ENCODE measurements at regions not wholly inside any gene's neighbourhood (a gene's known extent, or its start where the extent isn't known, plus 50 kb on each side); places are given as distances from the start of the nearest gene placed in this dataset.
A peak's percentile ranks its signal among the peaks of the same experiment; 100 is the strongest.
"Not testable (repeated sequence)": the region's sequence is repeated elsewhere in the genome, so short reads cannot be mapped to it uniquely, and the experiment has no call there.

- Mint-ChIP-seq H3K27ac (no peak overlapping the region), H3K27me3 (peaks cover 21 to 36% (median 30%) of the 10 kb centered on the region in 3 donors), H3K4me1 (peaks cover 13 to 36% (median 16%) of the 10 kb centered on the region in 3 donors), H3K9me3 (peaks cover 0 to 4% (median 0%) of the 10 kb centered on the region in 7 donors), H3K4me3 (no peak overlapping the region), H3K36me3 (no peaks in the 10 kb centered on the region)
- no peak for DNase-seq
- no peak for ATAC-seq (ENCODE audit: low read depth in 2 of 2)
These were observed 50.5 kb upstream of the PARP4 start for GRCh38 chr13:24563087-24563486.

GRCh38 chr13:24563971-24564370, 51.4 kb upstream of the PARP4 start:
- H3K27ac Mint-ChIP-seq; ATAC-seq (ENCODE audit: low read depth in 2 of 2); H3K9me3 Mint-ChIP-seq; H3K36me3 Mint-ChIP-seq; DNase-seq: not testable (repeated sequence)
- Mint-ChIP-seq H3K4me3 (peak overlapping the region in 1 of 8 donors; percentile 42), H3K4me1 (peaks cover 13 to 33% (median 16%) of the 10 kb centered on the region in 3 donors), H3K27me3 (peaks cover 12 to 28% (median 21%) of the 10 kb centered on the region in 3 donors)

- DNase-seq: peak; percentile 33
- H3K4me1 Mint-ChIP-seq: peaks cover 13 to 29% (median 16%) of the 10 kb centered on the region in 3 donors
- no peaks in the 10 kb centered on the region for H3K36me3 Mint-ChIP-seq
- peaks cover 3 to 19% (median 12%) of the 10 kb centered on the region in 3 donors for H3K27me3 Mint-ChIP-seq
- H3K4me3 Mint-ChIP-seq: peak overlapping the region in 5 of 8 donors; percentile 21 to 62 (median 49)
- ATAC-seq (ENCODE audit: low read depth in 2 of 2): peak; percentile 95 to 98
- H3K27ac Mint-ChIP-seq: peak overlapping the region in 5 of 6 donors; percentile 31 to 80 (median 50)
- peaks cover 0 to 4% (median 0%) of the 10 kb centered on the region in 7 donors for H3K9me3 Mint-ChIP-seq
These were observed 52.3 kb upstream of the PARP4 start for GRCh38 chr13:24564881-24565280.

- Mint-ChIP-seq H3K4me1 (peaks cover 13 to 27% (median 16%) of the 10 kb centered on the region in 3 donors), H3K27me3 (peaks cover 0 to 12% (median 6%) of the 10 kb centered on the region in 3 donors)
- not testable (repeated sequence) for H3K4me3 Mint-ChIP-seq; H3K9me3 Mint-ChIP-seq; H3K36me3 Mint-ChIP-seq; H3K27ac Mint-ChIP-seq; DNase-seq; ATAC-seq (ENCODE audit: low read depth in 2 of 2)
These were observed 55.0 kb upstream of the PARP4 start for GRCh38 chr13:24567593-24567992.

GRCh38 chr13:24574847-24575246, 62.3 kb upstream of the PARP4 start:
- Mint-ChIP-seq H3K4me3 (peak overlapping the region in 1 of 8 donors; percentile 67), H3K27me3 (peaks cover 9 to 21% (median 18%) of the 10 kb centered on the region in 3 donors), H3K4me1 (no peaks in the 10 kb centered on the region), H3K27ac (no peak overlapping the region), H3K36me3 (peaks cover 11 to 17% of the 10 kb centered on the region in 2 donors), H3K9me3 (peaks cover 5 to 38% (median 19%) of the 10 kb centered on the region in 7 donors)
- DNase-seq: no peak
- no peak for ATAC-seq (ENCODE audit: low read depth in 2 of 2)

- H3K4me1 Mint-ChIP-seq; H3K4me3 Mint-ChIP-seq; H3K27ac Mint-ChIP-seq; DNase-seq; ATAC-seq (ENCODE audit: low read depth in 2 of 2): not testable (repeated sequence)
- peaks cover 5 to 31% (median 14%) of the 10 kb centered on the region in 7 donors for H3K9me3 Mint-ChIP-seq
- peaks cover 11 to 17% of the 10 kb centered on the region in 2 donors for H3K36me3 Mint-ChIP-seq
- peaks cover 10 to 26% (median 18%) of the 10 kb centered on the region in 3 donors for H3K27me3 Mint-ChIP-seq
These were observed 67.7 kb upstream of the PARP4 start for GRCh38 chr13:24580315-24580714.

GRCh38 chr13:24581578-24581977, 69.0 kb upstream of the PARP4 start:
- H3K4me1 Mint-ChIP-seq; H3K27ac Mint-ChIP-seq; ATAC-seq (ENCODE audit: low read depth in 2 of 2); H3K36me3 Mint-ChIP-seq; DNase-seq; H3K4me3 Mint-ChIP-seq: not testable (repeated sequence)
- Mint-ChIP-seq H3K9me3 (peaks cover 0 to 18% (median 3%) of the 10 kb centered on the region in 7 donors), H3K27me3 (peaks cover 10 to 18% (median 10%) of the 10 kb centered on the region in 3 donors)

GRCh38 chr13:24591697-24592096, 79.1 kb upstream of the PARP4 start:
- DNase-seq; ATAC-seq (ENCODE audit: low read depth in 2 of 2); H3K36me3 Mint-ChIP-seq; H3K27ac Mint-ChIP-seq; H3K4me1 Mint-ChIP-seq; H3K9me3 Mint-ChIP-seq; H3K4me3 Mint-ChIP-seq: not testable (repeated sequence)
- peaks cover 8 to 23% (median 9%) of the 10 kb centered on the region in 3 donors for H3K27me3 Mint-ChIP-seq

GRCh38 chr13:24597906-24598670, 82.1 kb upstream of the ATP12A start:
- DNase-seq: not testable (repeated sequence)

GRCh38 chr13:24599019-24599791, 81.0 kb upstream of the ATP12A start:
- H3K4me3 Mint-ChIP-seq: peak overlapping the region in 7 of 8 donors; percentile 13 to 85 (median 46)
- not testable (repeated sequence) for H3K27me3 Mint-ChIP-seq; ATAC-seq (ENCODE audit: low read depth in 2 of 2); DNase-seq
- H3K9me3 Mint-ChIP-seq: peaks cover 0 to 22% (median 14%) of the 10 kb centered on the region in 7 donors
- H3K36me3 Mint-ChIP-seq: peaks cover 1 to 12% of the 10 kb centered on the region in 2 donors
- peaks cover 17 to 49% (median 21%) of the 10 kb centered on the region in 3 donors for H3K4me1 Mint-ChIP-seq
- peak overlapping the region; percentile 1 to 78 (median 40) for H3K27ac Mint-ChIP-seq

More at GRCh38 chr13:24597906-24598670, 82.1 kb upstream of the ATP12A start:
- not testable (repeated sequence) for H3K27me3 Mint-ChIP-seq, H3K36me3 Mint-ChIP-seq
- Mint-ChIP-seq H3K4me3 (peak overlapping the region in 4 of 8 donors; percentile 47 to 78 (median 66)), H3K27ac (peak overlapping the region in 2 of 6 donors; percentile 15 to 79), H3K4me1 (peaks cover 17 to 49% (median 21%) of the 10 kb centered on the region in 3 donors), H3K9me3 (peaks cover 0 to 11% (median 6%) of the 10 kb centered on the region in 7 donors)
- ATAC-seq (ENCODE audit: low read depth in 2 of 2): peak; percentile 35 to 65

- Mint-ChIP-seq H3K4me3 (no peak overlapping the region), H3K9me3 (peaks cover 4 to 33% (median 20%) of the 10 kb centered on the region in 7 donors), H3K27ac (no peak overlapping the region), H3K27me3 (no peaks in the 10 kb centered on the region), H3K4me1 (peaks cover 0 to 15% (median 0%) of the 10 kb centered on the region in 3 donors), H3K36me3 (peaks cover 18 to 20% of the 10 kb centered on the region in 2 donors)
- no peak for DNase-seq
- ATAC-seq (ENCODE audit: low read depth in 2 of 2): no peak
These were observed 74.3 kb upstream of the ATP12A start for GRCh38 chr13:24605923-24606372.

GRCh38 chr13:24606486-24607170, 73.6 kb upstream of the ATP12A start:
- peaks cover 4 to 33% (median 20%) of the 10 kb centered on the region in 7 donors for H3K9me3 Mint-ChIP-seq
- no peaks in the 10 kb centered on the region for H3K27me3 Mint-ChIP-seq
- peaks cover 0 to 14% (median 0%) of the 10 kb centered on the region in 3 donors for H3K4me1 Mint-ChIP-seq
- H3K36me3 Mint-ChIP-seq: peaks cover 18 to 20% of the 10 kb centered on the region in 2 donors
- H3K27ac Mint-ChIP-seq: no peak overlapping the region
- ATAC-seq (ENCODE audit: low read depth in 2 of 2) (no peak), DNase-seq (no peak)
- no peak overlapping the region for H3K4me3 Mint-ChIP-seq

- Mint-ChIP-seq H3K36me3 (no peaks in the 10 kb centered on the region), H3K4me1 (no peaks in the 10 kb centered on the region), H3K27me3 (no peaks in the 10 kb centered on the region), H3K9me3 (peaks cover 0 to 1% (median 0%) of the 10 kb centered on the region in 7 donors), H3K4me3 (no peak overlapping the region), H3K27ac (peak overlapping the region in 1 of 6 donors; percentile 38)
- ATAC-seq (ENCODE audit: low read depth in 2 of 2) (no peak), DNase-seq (no peak)
These were observed 69.3 kb upstream of the ATP12A start for GRCh38 chr13:24610956-24611355.
